GM12872 (cell line): ENCODE measurements at regions not wholly inside any gene's neighbourhood (a gene's known extent, or its start where the extent isn't known, plus 50 kb on each side); places are given as distances from the start of the nearest gene placed in this dataset.

Experiments
- CTCF ChIP-seq: IDR thresholded peaks from 3 replicates; pipeline ENCODE4 v1.5.1; 2011; ENCODE audit warnings: low read depth, mild to moderate bottlenecking, low read length, moderate library complexity; ENCODE audit not compliant: insufficient read depth

- no peak for TF ChIP-seq CTCF
Measured at GRCh38 chr14:35205737-35206136, 83.4 kb downstream of the PRORP start.

GRCh38 chr14:35211067-35211466 is 81.1 kb upstream of the PSMA6 start:
- TF ChIP-seq CTCF: no peak

- no peak for TF ChIP-seq CTCF
Measured at GRCh38 chr14:35212471-35213142, 79.6 kb upstream of the PSMA6 start.

GRCh38 chr14:35213143-35213788 is 78.9 kb upstream of the PSMA6 start:
- TF ChIP-seq CTCF: no peak

- TF ChIP-seq CTCF: no peak
Measured at GRCh38 chr14:35213869-35214387, 78.3 kb upstream of the PSMA6 start.

- TF ChIP-seq CTCF: peak; percentile 9; the same call in 1 of the 3 replicates
Measured at GRCh38 chr14:35215110-35215813, 76.9 kb upstream of the PSMA6 start.

- no peak for TF ChIP-seq CTCF
Measured at GRCh38 chr14:35218963-35219362, 73.2 kb upstream of the PSMA6 start.
